ENCODE measurements at regions not wholly inside any gene's neighbourhood (a gene's known extent, or its start where the extent isn't known, plus 50 kb on each side); places are given as distances from the start of the nearest gene placed in this dataset.

DNA sequence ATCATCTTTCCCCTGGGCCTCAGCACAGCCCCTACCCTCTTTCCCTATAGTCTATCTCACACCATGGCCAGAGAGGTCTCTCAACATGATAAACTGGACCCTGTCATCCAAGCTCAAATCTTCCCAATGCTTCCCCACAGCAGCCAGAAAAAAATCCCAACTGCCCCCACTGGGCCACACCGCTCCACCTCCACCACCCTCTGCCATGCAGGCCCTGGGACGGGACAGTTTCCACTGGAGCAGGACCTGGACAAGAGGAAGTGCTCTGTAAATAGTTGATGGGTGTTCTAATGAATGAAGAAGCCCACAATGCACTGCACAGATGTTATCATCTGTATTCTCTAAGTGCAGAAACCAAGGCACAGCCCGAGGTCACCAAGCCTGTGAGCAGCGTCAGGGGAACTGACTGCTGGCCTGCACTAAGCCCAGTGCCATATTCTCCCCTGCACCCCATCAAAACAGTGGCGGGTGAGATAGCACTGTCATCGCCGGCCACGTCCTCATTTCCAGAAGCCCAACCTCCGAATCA is 161.1 kb downstream of the NUP210 start:
- H3K27ac ChIP-seq: no peak overlapping the region
- H3K4me3 ChIP-seq: no peak overlapping the region
- no peaks in the 10 kb centered on the region for H3K27me3 ChIP-seq (replicated peaks; ENCODE audit: insufficient read depth)
- ATAC-seq (ENCODE audit: insufficient number of reproducible peaks, low FRiP score, low read depth) (no peak), DNase-seq (ENCODE audit: low spot score) (no peak)
- TF ChIP-seq, protein P1, sequence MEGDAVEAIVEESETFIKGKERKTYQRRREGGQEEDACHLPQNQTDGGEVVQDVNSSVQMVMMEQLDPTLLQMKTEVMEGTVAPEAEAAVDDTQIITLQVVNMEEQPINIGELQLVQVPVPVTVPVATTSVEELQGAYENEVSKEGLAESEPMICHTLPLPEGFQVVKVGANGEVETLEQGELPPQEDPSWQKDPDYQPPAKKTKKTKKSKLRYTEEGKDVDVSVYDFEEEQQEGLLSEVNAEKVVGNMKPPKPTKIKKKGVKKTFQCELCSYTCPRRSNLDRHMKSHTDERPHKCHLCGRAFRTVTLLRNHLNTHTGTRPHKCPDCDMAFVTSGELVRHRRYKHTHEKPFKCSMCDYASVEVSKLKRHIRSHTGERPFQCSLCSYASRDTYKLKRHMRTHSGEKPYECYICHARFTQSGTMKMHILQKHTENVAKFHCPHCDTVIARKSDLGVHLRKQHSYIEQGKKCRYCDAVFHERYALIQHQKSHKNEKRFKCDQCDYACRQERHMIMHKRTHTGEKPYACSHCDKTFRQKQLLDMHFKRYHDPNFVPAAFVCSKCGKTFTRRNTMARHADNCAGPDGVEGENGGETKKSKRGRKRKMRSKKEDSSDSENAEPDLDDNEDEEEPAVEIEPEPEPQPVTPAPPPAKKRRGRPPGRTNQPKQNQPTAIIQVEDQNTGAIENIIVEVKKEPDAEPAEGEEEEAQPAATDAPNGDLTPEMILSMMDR (IDR thresholded peaks at IDR 0.05): no peak
- H3K9me3 ChIP-seq: no peaks in the 10 kb centered on the region
- H3K4me1 ChIP-seq (ENCODE audit: control insufficient read depth in 1 of 2, low read depth in 2 of 2): peaks cover 0 to 6% of the 10 kb centered on the region in 2 donors
- no peaks in the 10 kb centered on the region for H3K36me3 ChIP-seq

DNA sequence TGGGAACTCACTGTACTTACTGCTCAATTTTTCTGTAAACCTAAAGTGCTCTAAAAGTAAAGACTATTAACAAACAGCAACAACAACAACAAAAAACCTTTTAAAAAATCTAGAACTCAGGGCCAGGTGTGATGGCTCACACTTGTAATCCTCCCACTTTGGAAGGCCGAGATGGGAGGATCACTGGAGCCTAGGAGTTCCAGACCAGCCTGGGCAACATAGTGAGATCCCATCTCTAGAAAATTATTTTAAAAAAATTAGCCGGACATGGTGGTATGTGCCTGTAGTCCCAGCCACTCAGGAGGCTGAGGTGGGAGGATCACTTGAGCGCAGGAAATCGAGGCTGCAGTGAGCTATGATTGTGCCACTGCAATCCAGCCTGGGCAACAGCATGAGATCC is 161.8 kb downstream of the NUP210 start:
- no peaks in the 10 kb centered on the region for H3K36me3 ChIP-seq
- no peak overlapping the region for H3K27ac ChIP-seq
- no peaks in the 10 kb centered on the region for H3K4me1 ChIP-seq (ENCODE audit: control insufficient read depth in 1 of 2, low read depth in 2 of 2)
- DNase-seq (ENCODE audit: low spot score) (no peak), ATAC-seq (ENCODE audit: insufficient number of reproducible peaks, low FRiP score, low read depth) (no peak)
- TF ChIP-seq, protein P1 (IDR thresholded peaks at IDR 0.05): no peak
- H3K9me3 ChIP-seq: no peaks in the 10 kb centered on the region
- H3K4me3 ChIP-seq: no peak overlapping the region
- H3K27me3 ChIP-seq (replicated peaks; ENCODE audit: insufficient read depth): no peaks in the 10 kb centered on the region

DNA sequence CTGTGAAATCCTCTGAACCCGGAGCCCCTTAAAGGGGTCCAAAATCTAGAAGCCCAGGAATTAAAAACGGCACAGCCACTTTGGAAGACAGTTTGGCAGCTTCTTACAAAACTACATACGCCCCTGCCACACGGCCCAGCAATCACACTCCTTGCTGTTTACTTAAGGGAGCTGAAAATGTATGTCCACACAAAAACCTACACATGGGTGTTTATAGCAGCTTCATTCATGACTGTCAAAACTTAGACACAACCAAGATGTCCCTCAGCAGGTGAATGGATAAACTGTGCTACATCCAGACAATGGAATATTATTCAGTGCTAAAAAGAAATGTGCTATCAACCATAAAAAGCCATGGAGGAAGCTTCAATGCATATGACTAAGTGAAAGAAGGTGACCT is 162.5 kb downstream of the NUP210 start:
- H3K4me1 ChIP-seq (ENCODE audit: control insufficient read depth in 1 of 2, low read depth in 2 of 2): no peaks in the 10 kb centered on the region
- no peak overlapping the region for H3K27ac ChIP-seq
- ATAC-seq (ENCODE audit: insufficient number of reproducible peaks, low FRiP score, low read depth) (no peak), DNase-seq (ENCODE audit: low spot score) (no peak)
- H3K4me3 ChIP-seq: no peak overlapping the region
- H3K27me3 ChIP-seq (replicated peaks; ENCODE audit: insufficient read depth): no peaks in the 10 kb centered on the region
- TF ChIP-seq, protein P1 (IDR thresholded peaks at IDR 0.05): no peak
- no peaks in the 10 kb centered on the region for H3K9me3 ChIP-seq
- H3K36me3 ChIP-seq: no peaks in the 10 kb centered on the region

DNA sequence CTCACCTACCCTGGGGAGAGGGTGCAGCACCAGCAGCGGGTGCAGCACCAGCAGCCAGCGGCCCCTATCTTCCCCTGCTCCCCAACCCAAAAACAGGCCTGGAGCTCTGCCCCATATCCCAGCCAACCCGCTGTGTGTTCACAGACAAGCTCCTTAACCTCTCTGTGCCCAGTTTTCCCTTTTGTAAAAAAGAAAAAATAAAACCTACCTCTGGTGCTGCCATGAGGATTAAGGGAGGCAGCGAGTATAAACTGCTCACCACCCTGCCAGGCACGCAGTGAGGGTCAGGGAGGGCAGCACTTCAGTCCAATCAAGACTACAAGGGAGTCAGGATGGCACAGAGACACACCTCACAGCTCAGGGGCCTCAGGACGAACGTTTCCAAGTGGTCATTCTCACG is 163.3 kb downstream of the NUP210 start:
- H3K36me3 ChIP-seq: no peaks in the 10 kb centered on the region
- H3K9me3 ChIP-seq: no peaks in the 10 kb centered on the region
- no peak for DNase-seq (ENCODE audit: low spot score)
- H3K4me3 ChIP-seq: no peak overlapping the region
- no peaks in the 10 kb centered on the region for H3K27me3 ChIP-seq (replicated peaks; ENCODE audit: insufficient read depth)
- ATAC-seq (ENCODE audit: insufficient number of reproducible peaks, low FRiP score, low read depth): no peak
- no peaks in the 10 kb centered on the region for H3K4me1 ChIP-seq (ENCODE audit: control insufficient read depth in 1 of 2, low read depth in 2 of 2)
- H3K27ac ChIP-seq: no peak overlapping the region
- TF ChIP-seq, protein P1 (IDR thresholded peaks at IDR 0.05): no peak

DNA sequence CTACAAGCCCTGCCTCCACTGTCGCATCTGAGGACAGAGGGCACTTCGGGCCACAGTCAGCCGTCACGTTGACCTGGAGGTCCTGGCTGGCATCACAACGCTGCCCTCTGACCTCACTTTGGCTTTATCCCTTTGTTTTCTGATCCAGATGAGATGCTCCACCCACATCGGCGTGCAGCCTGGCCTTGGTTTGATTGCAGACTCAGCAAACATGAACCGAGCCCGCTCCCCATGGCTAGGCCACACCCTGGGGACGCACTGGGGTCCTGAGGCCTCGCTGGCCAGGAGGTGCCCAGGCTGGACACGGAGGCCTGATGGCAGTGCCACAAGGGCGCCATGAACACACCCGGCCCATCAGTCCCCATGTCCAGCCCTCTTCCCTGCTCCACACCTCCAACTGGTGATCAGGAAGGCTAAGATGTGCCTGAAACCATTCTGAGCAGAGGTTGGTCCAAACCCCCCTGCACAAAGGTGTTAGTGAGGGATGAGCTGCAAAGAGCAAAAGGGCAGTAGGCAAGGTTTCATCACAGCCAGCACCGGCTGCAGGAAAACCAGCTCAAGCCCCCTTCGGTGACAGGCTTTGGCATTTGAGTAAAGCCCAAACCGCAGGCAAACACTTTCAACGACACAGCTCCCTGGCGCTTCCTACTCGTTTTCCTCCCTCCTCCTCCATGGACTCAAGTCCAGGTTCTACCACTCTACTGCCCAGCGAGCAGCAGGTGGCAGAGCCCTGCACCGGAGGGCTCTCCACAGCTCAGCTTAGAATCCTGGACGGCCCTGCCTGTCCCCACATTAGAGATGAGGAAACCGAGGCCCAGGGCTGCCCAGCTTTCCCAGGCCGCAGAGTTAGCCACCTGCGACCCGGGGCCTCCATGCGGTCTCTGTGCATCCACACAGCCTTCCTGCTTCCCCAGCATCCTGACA is 165.8 kb downstream of the NUP210 start:
- TF ChIP-seq, protein P1 (IDR thresholded peaks at IDR 0.05): no peak
- H3K4me3 ChIP-seq: no peak overlapping the region
- DNase-seq (ENCODE audit: low spot score): no peak

More for the DNA sequence above, 165.8 kb downstream of the NUP210 start:
- no peaks in the 10 kb centered on the region for H3K27me3 ChIP-seq (replicated peaks; ENCODE audit: insufficient read depth)
- no peaks in the 10 kb centered on the region for H3K9me3 ChIP-seq
- no peaks in the 10 kb centered on the region for H3K4me1 ChIP-seq (ENCODE audit: control insufficient read depth in 1 of 2, low read depth in 2 of 2)
- no peak for ATAC-seq (ENCODE audit: insufficient number of reproducible peaks, low FRiP score, low read depth)
- H3K27ac ChIP-seq: no peak overlapping the region
- H3K36me3 ChIP-seq: no peaks in the 10 kb centered on the region
